Mucosa of rectum (tissue), 2 donors: ENCODE measurements at regions not wholly inside any gene's neighbourhood (a gene's known extent, or its start where the extent isn't known, plus 50 kb on each side); places are given as distances from the start of the nearest gene placed in this dataset.

Experiments used
- H3K27ac ChIP-seq, 2 donors: one replicate each; pipeline ENCODE4 v1.7.0; 2013; ENCODE audit warnings: inconsistent platforms in 2 of 2, low read depth in 2 of 2, low read length in 2 of 2
- H3K27me3 ChIP-seq, 2 donors: one replicate each; pipeline ENCODE4 v1.7.0; 2013; ENCODE audit warnings: low read length in 2 of 2; ENCODE audit not compliant: control insufficient read depth in 2 of 2, insufficient read depth in 2 of 2
- H3K36me3 ChIP-seq, 2 donors: one replicate each; pipeline ENCODE4 v1.7.0; 2013; ENCODE audit warnings: low read length in 2 of 2; ENCODE audit not compliant: control insufficient read depth in 2 of 2, insufficient read depth in 2 of 2
- H3K4me1 ChIP-seq, 2 donors: one replicate each; pipeline ENCODE4 v1.7.0; 2013; ENCODE audit warnings: low read length in 2 of 2, mild to moderate bottlenecking in 1 of 2; ENCODE audit not compliant: control insufficient read depth in 2 of 2, insufficient read depth in 2 of 2
- H3K4me3 ChIP-seq, 2 donors: one replicate each; pipeline ENCODE4 v1.7.0; 2013; ENCODE audit warnings: low read length in 2 of 2
- H3K9ac ChIP-seq, 2 donors: one replicate each; pipeline ENCODE4 v1.7.0; 2013; ENCODE audit warnings: low read length in 2 of 2, low read depth in 1 of 2, mild to moderate bottlenecking in 1 of 2
- H3K9me3 ChIP-seq, 2 donors: one replicate each; pipeline ENCODE4 v1.7.0; 2013; ENCODE audit warnings: low read length in 2 of 2; ENCODE audit not compliant: control insufficient read depth in 2 of 2
- donor health status: healthy.
- donor health status: Normal muscosa, but diverticular disease.

- Histone ChIP-seq H3K9me3 (no peaks in the 10 kb centered on the region), H3K4me1 (no peaks in the 10 kb centered on the region), H3K9ac (no peak overlapping the region), H3K36me3 (no peaks in the 10 kb centered on the region), H3K27me3 (no peaks in the 10 kb centered on the region), H3K4me3 (no peak overlapping the region), H3K27ac (no peak overlapping the region)
These were observed 383.9 kb downstream of the TGFB2 start for GRCh38 chr1:218728898-218729565.

GRCh38 chr1:218735436-218736032 is 390.4 kb downstream of the TGFB2 start:
- Histone ChIP-seq H3K9ac (no peak overlapping the region), H3K4me3 (no peak overlapping the region), H3K36me3 (no peaks in the 10 kb centered on the region), H3K9me3 (no peaks in the 10 kb centered on the region), H3K27me3 (no peaks in the 10 kb centered on the region), H3K4me1 (no peaks in the 10 kb centered on the region), H3K27ac (no peak overlapping the region)

GRCh38 chr1:218739426-218739825 is 394.3 kb downstream of the TGFB2 start:
- no peak overlapping the region for H3K9ac ChIP-seq

GRCh38 chr1:218741852-218742251 is 396.7 kb downstream of the TGFB2 start:
- no peak overlapping the region for H3K27ac ChIP-seq
- no peak overlapping the region for H3K4me3 ChIP-seq
- no peaks in the 10 kb centered on the region for H3K9me3 ChIP-seq
- H3K36me3 ChIP-seq = no peaks in the 10 kb centered on the region
- no peaks in the 10 kb centered on the region for H3K4me1 ChIP-seq
- no peak overlapping the region for H3K9ac ChIP-seq
- H3K27me3 ChIP-seq = no peaks in the 10 kb centered on the region

More at GRCh38 chr1:218739426-218739825, 394.3 kb downstream of the TGFB2 start:
- H3K9me3 ChIP-seq = no peaks in the 10 kb centered on the region
- no peaks in the 10 kb centered on the region for H3K36me3 ChIP-seq
- H3K4me3 ChIP-seq = no peak overlapping the region
- H3K27me3 ChIP-seq = no peaks in the 10 kb centered on the region
- no peaks in the 10 kb centered on the region for H3K4me1 ChIP-seq
- H3K27ac ChIP-seq = no peak overlapping the region

- H3K27ac ChIP-seq = no peak overlapping the region
- no peaks in the 10 kb centered on the region for H3K9me3 ChIP-seq
- H3K4me3 ChIP-seq = no peak overlapping the region
- no peak overlapping the region for H3K9ac ChIP-seq
- no peaks in the 10 kb centered on the region for H3K27me3 ChIP-seq
- no peaks in the 10 kb centered on the region for H3K36me3 ChIP-seq
- H3K4me1 ChIP-seq = no peaks in the 10 kb centered on the region
These were observed 397.5 kb downstream of the TGFB2 start for GRCh38 chr1:218742467-218743262.

GRCh38 chr1:218743861-218744505 is 398.8 kb downstream of the TGFB2 start:
- H3K27ac ChIP-seq = no peak overlapping the region
- no peak overlapping the region for H3K9ac ChIP-seq
- H3K4me3 ChIP-seq = no peak overlapping the region
- no peaks in the 10 kb centered on the region for H3K27me3 ChIP-seq
- H3K4me1 ChIP-seq = no peaks in the 10 kb centered on the region
- H3K36me3 ChIP-seq = no peaks in the 10 kb centered on the region
- H3K9me3 ChIP-seq = no peaks in the 10 kb centered on the region

GRCh38 chr1:218748071-218748470 is 402.9 kb downstream of the TGFB2 start:
- Histone ChIP-seq H3K36me3 (no peaks in the 10 kb centered on the region), H3K27me3 (no peaks in the 10 kb centered on the region), H3K9ac (no peak overlapping the region)

GRCh38 chr1:218750216-218750970 is 405.3 kb downstream of the TGFB2 start:
- peaks cover 0 to 3% of the 10 kb centered on the region in 2 donors for H3K9me3 ChIP-seq
- no peak overlapping the region for H3K27ac ChIP-seq
- no peak overlapping the region for H3K4me3 ChIP-seq
- no peaks in the 10 kb centered on the region for H3K27me3 ChIP-seq
- H3K9ac ChIP-seq = no peak overlapping the region
- H3K36me3 ChIP-seq = no peaks in the 10 kb centered on the region
- no peaks in the 10 kb centered on the region for H3K4me1 ChIP-seq

More at GRCh38 chr1:218748071-218748470, 402.9 kb downstream of the TGFB2 start:
- Histone ChIP-seq H3K27ac (no peak overlapping the region), H3K4me1 (no peaks in the 10 kb centered on the region), H3K9me3 (no peaks in the 10 kb centered on the region), H3K4me3 (no peak overlapping the region)

GRCh38 chr1:218751208-218751948 is 406.2 kb downstream of the TGFB2 start:
- Histone ChIP-seq H3K9ac (no peak overlapping the region), H3K4me1 (no peaks in the 10 kb centered on the region), H3K27me3 (no peaks in the 10 kb centered on the region), H3K4me3 (no peak overlapping the region), H3K27ac (no peak overlapping the region), H3K36me3 (no peaks in the 10 kb centered on the region), H3K9me3 (peaks cover 0 to 3% of the 10 kb centered on the region in 2 donors)
